SK-N-SH (cell line): ENCODE measurements at regions not wholly inside any gene's neighbourhood (a gene's known extent, or its start where the extent isn't known, plus 50 kb on each side); places are given as distances from the start of the nearest gene placed in this dataset.

Experiments used
- CTCF ChIA-PET: fragments of 300-600, 350-600 bp; formaldehyde crosslinking; extraction: SDS; loops from one replicate; lab custom pipeline; 2021; lab: Yijun Ruan, JAX
- POLR2A ChIA-PET: fragments of 350-600 bp; sonication (Branson Sonifier 250); formaldehyde crosslinking; extraction: SDS; loops from one replicate; lab custom pipeline; 2020; ENCODE audit warnings: antibody characterized with exemption, inconsistent platforms; lab: Yijun Ruan, JAX
- DNase-seq: peaks from one replicate; pipeline ENCODE4 v3.0.0; 2012
- H2AFZ ChIP-seq: fragments of 200-600 bp; sonication (generic); 2 replicates; pipeline ENCODE4 v1.8.1; 2016; ENCODE audit warnings: antibody characterized with exemption, mild to moderate bottlenecking, low read depth
- H3F3A ChIP-seq: fragments of 200-600 bp; sonication (generic); replicated peaks from 2 replicates; pipeline ENCODE3; 2016; ENCODE audit warnings: antibody characterized with exemption, mild to moderate bottlenecking; ENCODE audit not compliant: insufficient read depth
- H3K27ac ChIP-seq, 2 experiments: fragments of 200-500 bp in 1 of 2; fragments of 200-600 bp in 1 of 2; sonication (Bioruptor generic) in 1 of 2; sonication (generic), shearing (Covaris generic) in 1 of 2; 2 replicates each; pipeline versions ENCODE4 v1.5.1 to v1.6.1; 2014 to 2016; ENCODE audit warnings: low read depth in 2 of 2, inconsistent platforms in 1 of 2, low read length in 1 of 2, mild to moderate bottlenecking in 1 of 2, mixed read lengths in 1 of 2
- H3K27me3 ChIP-seq: fragments of 200-600 bp; sonication (generic), shearing (Covaris generic); 2 replicates; pipeline ENCODE4 v1.6.1; 2016; ENCODE audit warnings: mixed run types; ENCODE audit not compliant: insufficient read depth
- H3K36me3 ChIP-seq, 2 experiments: fragments of 200-500 bp in 1 of 2; fragments of 200-600 bp in 1 of 2; sonication (Bioruptor generic) in 1 of 2; sonication (generic) in 1 of 2; replicated peaks in 1 of 2; 2 replicates each; pipeline versions ENCODE3 to v1.5.1; 2014 to 2016; ENCODE audit warnings: low read length in 1 of 2, mild to moderate bottlenecking in 1 of 2; ENCODE audit not compliant: insufficient read depth in 2 of 2, control insufficient read depth in 1 of 2
- H3K4me1 ChIP-seq, 2 experiments: fragments of 200-500 bp in 1 of 2; fragments of 200-600 bp in 1 of 2; sonication (Bioruptor generic) in 1 of 2; sonication (generic), shearing (Covaris generic) in 1 of 2; 2 replicates each; pipeline versions ENCODE4 v1.5.1 to v1.6.1; 2014 to 2016; ENCODE audit warnings: low read depth in 1 of 2, low read length in 1 of 2, mixed run types in 1 of 2; ENCODE audit not compliant: insufficient read depth in 2 of 2, control insufficient read depth in 1 of 2
- H3K4me2 ChIP-seq: fragments of 200-600 bp; sonication (generic), shearing (Covaris generic); 2 replicates; pipeline ENCODE4 v1.6.1; 2017; ENCODE audit warnings: mixed run types
- H3K4me3 ChIP-seq, 2 experiments: fragments of 200-500 bp in 1 of 2; fragments of 200-600 bp in 1 of 2; sonication (Bioruptor generic) in 1 of 2; sonication (generic), shearing (Covaris generic) in 1 of 2; 2 replicates each; pipeline versions ENCODE4 v1.5.1 to v1.8.1; 2014 to 2016; ENCODE audit warnings: low read depth in 2 of 2, inconsistent platforms in 1 of 2, low read length in 1 of 2, mild to moderate bottlenecking in 1 of 2, mixed read lengths in 1 of 2, moderate library complexity in 1 of 2
- H3K79me2 ChIP-seq: fragments of 200-600 bp; sonication (generic); 2 replicates; pipeline ENCODE4 v1.8.1; 2017; ENCODE audit warnings: mild to moderate bottlenecking; ENCODE audit not compliant: insufficient read depth
- H3K9ac ChIP-seq: fragments of 200-600 bp; sonication (generic); 2 replicates; pipeline ENCODE4 v1.6.1; 2017; ENCODE audit warnings: mixed run types
- H3K9me2 ChIP-seq: fragments of 200-600 bp; sonication (generic); 2 replicates; pipeline ENCODE4 v1.6.1; 2017; ENCODE audit warnings: mixed run types
- H3K9me3 ChIP-seq: fragments of 200-600 bp; sonication (generic); 2 replicates; pipeline ENCODE4 v1.6.1; 2017; ENCODE audit warnings: mixed run types, mild to moderate bottlenecking, moderate library complexity
- H4K20me1 ChIP-seq: fragments of 200-600 bp; sonication (generic); 2 replicates; pipeline ENCODE4 v1.6.1; 2017; ENCODE audit warnings: mild to moderate bottlenecking, mixed run types; ENCODE audit not compliant: insufficient read depth
- CHD2 ChIP-seq: fragments of 150-350 bp; IDR thresholded peaks from 2 replicates; pipeline ENCODE4 v1.6.1; 2018; ENCODE audit warnings: low read length; ENCODE audit not compliant: partially characterized antibody
- EP300 ChIP-seq, 2 experiments: IDR thresholded peaks; 2 replicates each; pipeline versions ENCODE4 v1.4.0 to v1.6.1; 2012; ENCODE audit warnings: borderline replicate concordance in 1 of 2, low read depth in 1 of 2, low read length in 1 of 2
- EZH2phosphoT487 ChIP-seq: fragments of 200-600 bp; sonication (generic); IDR thresholded peaks from 2 replicates; pipeline ENCODE4 v1.6.1; 2017; ENCODE audit warnings: low read depth, mixed run types, mild to moderate bottlenecking, antibody characterized with exemption, moderate library complexity, borderline replicate concordance
- FOXM1 ChIP-seq: IDR thresholded peaks from 2 replicates; pipeline ENCODE4 v1.4.0; 2012; ENCODE audit warnings: low read depth, mild to moderate bottlenecking
- GATA2 ChIP-seq: sonication (generic); formaldehyde crosslinking; IDR thresholded peaks from 2 replicates; pipeline ENCODE4 v1.5.0; 2020; ENCODE audit warnings: mild to moderate bottlenecking, missing genetic modification reagents
- MEF2A ChIP-seq: IDR thresholded peaks from 2 replicates; pipeline ENCODE4 v1.4.0; 2012; ENCODE audit warnings: low read depth, borderline replicate concordance
- MXI1 ChIP-seq: IDR thresholded peaks from 2 replicates; pipeline ENCODE4 v1.6.1; 2012; ENCODE audit warnings: mild to moderate bottlenecking, low read depth, low read length, improper control_type of control experiment
- POLR2AphosphoS5 ChIP-seq: IDR thresholded peaks from 2 replicates; pipeline ENCODE4 v1.6.1; 2012; ENCODE audit warnings: low read depth, low read length
- SMC3 ChIP-seq: IDR thresholded peaks from 2 replicates; pipeline ENCODE4 v1.6.1; 2012; ENCODE audit warnings: low read depth, low read length, improper control_type of control experiment
- TEAD4 ChIP-seq: IDR thresholded peaks from 2 replicates; pipeline ENCODE4 v1.4.0; 2012; ENCODE audit warnings: mild to moderate bottlenecking, borderline replicate concordance; ENCODE audit not compliant: insufficient read depth
- YY1 ChIP-seq: IDR thresholded peaks from 2 replicates; pipeline ENCODE4 v1.4.0; 2012; ENCODE audit warnings: low read depth, mild to moderate bottlenecking
- WGBS: methylation state at CpG from one replicate; pipeline ENCODE4 v1.1.6; 2017; ENCODE audit warnings: low lambda C conversion rate; 5-methylcytosine and 5-hydroxymethylcytosine counted together
- TF ChIP-seq, protein P1 (sequence below): IDR thresholded peaks from 2 replicates; pipeline ENCODE4 v1.4.0; 2012; ENCODE audit warnings: low read depth, borderline replicate concordance
- TF ChIP-seq, protein P2 (sequence below): fragments of 150-350 bp; IDR thresholded peaks from 2 replicates; pipeline ENCODE4 v1.6.1; 2016; ENCODE audit warnings: mild to moderate bottlenecking, low read depth, low read length
- TF ChIP-seq, protein P3 (sequence below): fragments of 200-600 bp; sonication (generic); IDR thresholded peaks from 2 replicates; pipeline ENCODE4 v1.6.1; 2017; ENCODE audit warnings: antibody characterized with exemption, mild to moderate bottlenecking, moderate library complexity

DNA sequence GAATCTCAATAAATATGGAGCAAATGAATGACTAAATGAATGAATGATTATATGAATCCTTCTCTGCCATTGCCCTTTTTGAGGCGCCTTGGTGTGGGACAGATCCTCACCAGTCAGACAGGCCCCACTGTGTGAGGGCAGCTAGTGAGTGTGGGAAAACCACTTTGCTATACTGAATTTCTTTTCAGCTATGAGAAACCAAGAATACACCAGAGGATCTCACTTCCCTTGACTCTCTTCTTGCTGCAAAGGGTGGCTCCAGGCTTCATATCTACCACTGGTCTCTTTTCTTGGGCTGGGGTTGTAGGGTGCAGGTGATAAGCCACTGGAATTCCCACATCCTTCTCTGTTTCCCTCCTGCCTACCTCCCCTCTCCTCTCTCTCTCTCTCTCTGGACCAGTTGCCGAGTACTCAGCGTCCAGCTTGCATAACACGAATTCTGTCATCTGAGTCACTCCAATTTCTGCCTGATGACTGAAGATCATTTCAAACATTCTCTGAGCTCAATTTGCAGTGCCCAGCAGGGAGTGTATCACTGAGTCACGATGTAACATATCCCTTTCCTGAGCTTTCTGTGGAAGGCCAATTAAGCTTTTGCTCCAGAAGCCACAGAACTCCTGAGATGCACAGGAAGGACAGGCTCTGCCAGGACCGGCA is 304.3 kb upstream of the NCAM1 start (continued):
- TF ChIP-seq, protein P1, sequence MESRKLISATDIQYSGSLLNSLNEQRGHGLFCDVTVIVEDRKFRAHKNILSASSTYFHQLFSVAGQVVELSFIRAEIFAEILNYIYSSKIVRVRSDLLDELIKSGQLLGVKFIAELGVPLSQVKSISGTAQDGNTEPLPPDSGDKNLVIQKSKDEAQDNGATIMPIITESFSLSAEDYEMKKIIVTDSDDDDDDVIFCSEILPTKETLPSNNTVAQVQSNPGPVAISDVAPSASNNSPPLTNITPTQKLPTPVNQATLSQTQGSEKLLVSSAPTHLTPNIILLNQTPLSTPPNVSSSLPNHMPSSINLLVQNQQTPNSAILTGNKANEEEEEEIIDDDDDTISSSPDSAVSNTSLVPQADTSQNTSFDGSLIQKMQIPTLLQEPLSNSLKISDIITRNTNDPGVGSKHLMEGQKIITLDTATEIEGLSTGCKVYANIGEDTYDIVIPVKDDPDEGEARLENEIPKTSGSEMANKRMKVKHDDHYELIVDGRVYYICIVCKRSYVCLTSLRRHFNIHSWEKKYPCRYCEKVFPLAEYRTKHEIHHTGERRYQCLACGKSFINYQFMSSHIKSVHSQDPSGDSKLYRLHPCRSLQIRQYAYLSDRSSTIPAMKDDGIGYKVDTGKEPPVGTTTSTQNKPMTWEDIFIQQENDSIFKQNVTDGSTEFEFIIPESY: 0 out of 2 replicates have a peak, but pooled peaks have one; percentile 27
- TF ChIP-seq POLR2AphosphoS5: peak; percentile 38; the same call in 1 of the 2 replicates

DNA sequence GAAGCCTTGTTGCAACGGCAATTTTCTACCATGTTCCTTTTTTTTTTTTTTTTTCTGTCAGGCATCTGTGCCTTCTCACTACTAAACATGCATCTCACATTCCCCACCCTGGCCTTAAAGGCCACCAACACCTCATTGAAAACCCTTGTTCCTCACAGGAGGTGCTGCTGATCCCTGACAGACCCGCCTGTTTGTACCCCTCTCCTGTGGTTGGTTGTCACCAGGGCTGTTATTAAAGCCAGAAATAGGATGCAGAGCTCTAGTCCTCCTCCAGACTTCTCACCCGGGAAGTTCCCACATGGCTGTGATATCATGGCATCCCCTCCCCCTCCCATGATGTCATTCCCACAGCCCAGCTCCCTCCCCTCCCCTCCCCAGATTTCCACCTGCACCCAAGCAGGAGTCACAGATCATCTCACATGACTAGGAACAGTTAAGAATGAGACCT is 302.8 kb upstream of the NCAM1 start:
- Histone ChIP-seq H3K9ac (no peak overlapping the region), H3K36me3 (no peaks in the 10 kb centered on the region), H3F3A (peaks cover 4% of the 10 kb centered on the region), H3K27me3 (no peaks in the 10 kb centered on the region), H3K9me2 (no peaks in the 10 kb centered on the region), H3K79me2 (no peaks in the 10 kb centered on the region)
- POLR2A ChIA-PET: no interaction called here
- 79% methylated on average over 3 of the region's 3 CpGs for WGBS
- TF ChIP-seq TEAD4 (no peak), EZH2phosphoT487 (no peak), FOXM1 (no peak)
- TF ChIP-seq, protein P2, sequence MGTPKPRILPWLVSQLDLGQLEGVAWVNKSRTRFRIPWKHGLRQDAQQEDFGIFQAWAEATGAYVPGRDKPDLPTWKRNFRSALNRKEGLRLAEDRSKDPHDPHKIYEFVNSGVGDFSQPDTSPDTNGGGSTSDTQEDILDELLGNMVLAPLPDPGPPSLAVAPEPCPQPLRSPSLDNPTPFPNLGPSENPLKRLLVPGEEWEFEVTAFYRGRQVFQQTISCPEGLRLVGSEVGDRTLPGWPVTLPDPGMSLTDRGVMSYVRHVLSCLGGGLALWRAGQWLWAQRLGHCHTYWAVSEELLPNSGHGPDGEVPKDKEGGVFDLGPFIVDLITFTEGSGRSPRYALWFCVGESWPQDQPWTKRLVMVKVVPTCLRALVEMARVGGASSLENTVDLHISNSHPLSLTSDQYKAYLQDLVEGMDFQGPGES: no peak
- TF ChIP-seq, all 33 proteins: peak for 0
- H3K9me3 ChIP-seq: no peaks in the 10 kb centered on the region
- peaks cover 15 to 21% of the 10 kb centered on the region in 2 experiments; a peak in 2 of 4 replicates for H3K4me1 ChIP-seq
- H4K20me1 ChIP-seq: no peaks in the 10 kb centered on the region
- H2AFZ ChIP-seq: no peak overlapping the region
- no peak overlapping the region for H3K27ac ChIP-seq
- H3K4me3 ChIP-seq: no peak overlapping the region
- no peak overlapping the region for H3K4me2 ChIP-seq
- CTCF ChIA-PET: no interaction called here
- no peak for DNase-seq

DNA sequence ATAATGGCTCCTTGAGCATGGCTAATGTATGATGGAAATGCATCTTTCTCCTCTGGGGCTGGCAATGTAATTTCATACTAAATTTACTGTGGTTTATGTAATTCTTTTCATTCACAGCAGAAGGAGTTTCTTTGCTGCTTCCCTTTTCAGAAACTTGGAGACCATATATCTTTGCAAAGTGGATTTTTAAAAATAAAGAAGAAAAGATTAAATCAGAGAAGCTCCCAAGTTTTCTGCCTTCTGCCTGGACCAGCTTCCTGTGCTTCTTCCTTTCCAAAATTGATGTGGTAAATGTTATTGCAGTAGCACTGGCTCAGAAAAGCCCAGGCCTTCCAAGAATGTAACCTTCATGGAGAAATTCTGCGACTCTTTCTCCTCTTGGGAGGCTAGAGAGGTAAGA is 300.1 kb upstream of the NCAM1 start:
- Histone ChIP-seq H3K27ac (no peak overlapping the region), H3K36me3 (no peaks in the 10 kb centered on the region), H2AFZ (no peak overlapping the region), H3K9me2 (no peaks in the 10 kb centered on the region), H3K9me3 (no peaks in the 10 kb centered on the region), H3K4me2 (no peak overlapping the region), H3K79me2 (no peaks in the 10 kb centered on the region), H3K9ac (no peak overlapping the region), H3F3A (peaks cover 4% of the 10 kb centered on the region), H3K4me1 (peaks cover 12 to 15% of the 10 kb centered on the region in 2 experiments; a peak in 2 of 4 replicates), H4K20me1 (no peaks in the 10 kb centered on the region), H3K4me3 (no peak overlapping the region), H3K27me3 (no peaks in the 10 kb centered on the region)
- 85% methylated on average over 1 of the region's 1 CpG for WGBS
- TF ChIP-seq EP300 (IDR thresholded peaks at IDR 0.05; ENCODE audit: borderline replicate concordance in 1 of 2, low read depth in 1 of 2, low read length in 1 of 2) (no peak), GATA2 (CRISPR knock-in tag) (no peak), SMC3 (no peak), CHD2 (no peak), MXI1 (no peak), YY1 (no peak), TEAD4 (no peak), MEF2A (no peak), EZH2phosphoT487 (no peak)
- TF ChIP-seq, protein P1: no peak
- TF ChIP-seq, protein P3, sequence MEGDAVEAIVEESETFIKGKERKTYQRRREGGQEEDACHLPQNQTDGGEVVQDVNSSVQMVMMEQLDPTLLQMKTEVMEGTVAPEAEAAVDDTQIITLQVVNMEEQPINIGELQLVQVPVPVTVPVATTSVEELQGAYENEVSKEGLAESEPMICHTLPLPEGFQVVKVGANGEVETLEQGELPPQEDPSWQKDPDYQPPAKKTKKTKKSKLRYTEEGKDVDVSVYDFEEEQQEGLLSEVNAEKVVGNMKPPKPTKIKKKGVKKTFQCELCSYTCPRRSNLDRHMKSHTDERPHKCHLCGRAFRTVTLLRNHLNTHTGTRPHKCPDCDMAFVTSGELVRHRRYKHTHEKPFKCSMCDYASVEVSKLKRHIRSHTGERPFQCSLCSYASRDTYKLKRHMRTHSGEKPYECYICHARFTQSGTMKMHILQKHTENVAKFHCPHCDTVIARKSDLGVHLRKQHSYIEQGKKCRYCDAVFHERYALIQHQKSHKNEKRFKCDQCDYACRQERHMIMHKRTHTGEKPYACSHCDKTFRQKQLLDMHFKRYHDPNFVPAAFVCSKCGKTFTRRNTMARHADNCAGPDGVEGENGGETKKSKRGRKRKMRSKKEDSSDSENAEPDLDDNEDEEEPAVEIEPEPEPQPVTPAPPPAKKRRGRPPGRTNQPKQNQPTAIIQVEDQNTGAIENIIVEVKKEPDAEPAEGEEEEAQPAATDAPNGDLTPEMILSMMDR: no peak
- TF ChIP-seq, protein P2: no peak
- ChIA-PET CTCF (no interaction called here), POLR2A (no interaction called here)
- no peak for DNase-seq
